ELF-1 (cell line): ENCODE measurements at regions not wholly inside any gene's neighbourhood (a gene's known extent, or its start where the extent isn't known, plus 50 kb on each side); places are given as distances from the start of the nearest gene placed in this dataset.
A peak's percentile ranks its signal among the peaks of the same experiment; 100 is the strongest.

ENCODE experiments used
- DNase-seq: peaks from one replicate; pipeline ENCODE4 v3.0.0-alpha.2; 2016; ENCODE audit warnings: low read depth, low spot score

DNA sequence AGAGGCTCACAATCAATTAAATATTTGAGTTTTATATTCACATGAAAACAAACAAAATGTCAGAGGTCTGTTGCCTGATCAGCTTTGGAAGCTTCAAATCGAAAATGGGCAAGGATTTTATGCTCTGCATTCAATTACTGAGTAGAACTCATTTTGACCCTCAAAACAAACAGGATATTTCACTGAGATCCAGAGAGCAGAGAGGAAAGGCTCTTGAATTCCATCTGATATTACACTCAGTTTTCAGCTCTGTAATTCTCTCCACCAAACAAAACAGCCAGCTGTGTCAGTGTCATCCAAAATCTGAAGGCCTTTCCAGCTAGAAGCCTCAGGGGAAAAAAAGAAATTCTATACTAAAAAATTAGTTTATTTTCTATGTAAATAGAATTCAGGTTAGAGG lies 128.6 kb upstream of the FLRT2 start:
- no peak for DNase-seq

DNA sequence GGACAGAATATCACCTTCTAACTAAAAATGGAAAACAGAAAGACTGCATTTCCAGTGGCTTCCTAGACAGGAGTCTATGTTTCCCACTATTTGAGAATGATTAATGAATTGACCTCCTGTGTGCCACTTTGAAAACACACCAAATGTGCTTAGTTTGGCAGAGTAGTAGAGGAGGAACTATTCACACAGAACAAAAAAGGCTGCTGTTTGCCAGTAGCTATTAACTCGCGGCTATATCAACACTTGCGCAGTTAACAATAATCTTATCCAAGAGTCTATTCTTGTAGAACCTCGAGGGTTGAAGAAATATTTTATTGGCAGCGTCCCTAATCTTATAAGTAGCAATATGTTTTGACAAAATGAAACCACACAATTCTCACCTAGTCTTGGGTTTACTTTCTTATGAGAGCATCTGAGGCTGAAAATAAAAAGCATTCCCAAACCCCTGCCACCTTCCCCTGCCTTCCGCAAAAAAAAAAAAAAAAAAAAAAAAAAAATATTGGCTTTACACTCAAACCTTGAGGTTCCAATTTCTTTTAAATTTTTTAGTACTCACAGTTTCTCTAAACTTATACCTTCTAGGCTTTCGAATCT lies 127.3 kb upstream of the FLRT2 start:
- no peak for DNase-seq

DNA sequence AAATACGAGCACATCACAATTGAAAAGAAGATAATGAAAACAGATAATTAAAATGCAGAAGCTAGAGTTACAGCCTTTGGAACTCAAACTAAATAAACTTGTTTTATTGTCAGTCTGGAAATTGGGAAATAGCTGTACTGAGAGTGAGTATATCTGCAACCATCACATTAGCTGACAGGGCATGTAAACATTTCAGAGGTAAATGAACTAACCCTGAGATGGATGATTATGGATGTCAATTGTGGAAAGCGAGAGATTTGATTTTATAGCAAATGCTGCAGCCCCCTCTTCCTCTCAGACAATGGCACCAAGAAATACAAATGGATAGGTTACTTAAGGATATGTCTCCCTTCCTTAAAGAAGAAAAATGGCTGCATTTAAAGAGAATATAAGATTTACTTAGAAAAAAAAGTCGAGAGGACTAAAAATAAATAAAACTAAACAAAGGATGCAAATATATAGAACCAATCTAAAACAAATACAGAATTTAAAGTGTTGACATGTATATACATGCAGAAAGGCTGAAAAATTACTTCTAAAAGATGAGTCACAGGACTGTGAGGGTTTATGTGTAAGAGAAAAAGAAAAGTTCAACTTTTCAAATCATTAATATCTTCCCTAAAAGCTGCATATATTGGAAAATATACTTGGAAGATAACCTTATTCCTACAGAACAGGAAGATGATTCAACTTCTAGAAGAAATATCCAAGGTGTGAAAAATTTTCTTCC lies 120.3 kb upstream of the FLRT2 start:
- no peak for DNase-seq

DNA sequence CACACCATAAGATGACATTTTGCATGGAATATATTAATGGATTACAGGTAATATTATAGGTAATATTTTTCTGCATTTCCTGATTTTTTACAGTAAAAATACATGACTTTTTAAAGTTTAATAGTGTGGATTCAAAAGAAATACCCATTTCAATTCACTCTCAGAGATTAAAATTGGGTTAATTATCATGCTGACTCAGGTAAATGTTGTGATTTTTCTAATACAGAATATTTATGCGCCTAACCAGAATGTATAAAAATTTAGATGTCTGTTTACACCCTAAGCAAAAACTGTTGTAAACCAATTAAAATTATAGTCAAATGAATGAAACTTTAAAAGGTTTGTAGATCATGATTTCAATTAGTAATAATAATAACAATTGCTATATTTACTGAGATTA lies 117.2 kb upstream of the FLRT2 start:
- no peak for DNase-seq

DNA sequence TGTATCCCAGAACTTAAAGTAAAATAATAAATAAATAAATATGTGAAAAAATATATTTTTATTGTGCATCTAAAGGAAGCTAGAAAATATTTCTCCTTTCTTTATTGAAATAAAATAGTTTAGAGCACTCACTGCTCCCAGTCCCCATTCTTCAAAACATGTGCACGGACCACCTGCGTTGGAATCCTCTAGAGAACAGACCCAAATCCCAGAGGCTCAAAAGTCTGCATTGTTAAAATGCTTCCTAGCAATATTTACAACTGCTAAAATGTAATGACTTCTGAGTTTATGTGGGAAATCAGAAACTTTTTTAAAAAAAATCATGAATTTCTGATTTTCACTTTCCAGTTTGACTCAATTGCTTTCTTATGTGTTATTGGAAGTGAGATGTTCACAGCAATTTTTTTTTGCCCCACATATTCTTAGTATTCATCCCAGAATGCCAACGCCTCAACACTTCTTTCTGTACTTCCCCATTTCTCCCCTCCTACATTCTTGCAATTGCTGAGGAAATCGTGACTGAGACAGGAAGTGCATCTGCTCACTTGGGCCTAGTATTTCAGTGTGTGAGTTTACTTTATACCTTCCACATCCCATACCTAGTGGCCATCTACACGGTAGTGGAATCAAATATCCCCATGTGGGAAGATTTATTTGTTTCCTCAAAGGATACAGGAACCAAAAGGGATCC lies 116.0 kb upstream of the FLRT2 start:
- DNase-seq: no peak

DNA sequence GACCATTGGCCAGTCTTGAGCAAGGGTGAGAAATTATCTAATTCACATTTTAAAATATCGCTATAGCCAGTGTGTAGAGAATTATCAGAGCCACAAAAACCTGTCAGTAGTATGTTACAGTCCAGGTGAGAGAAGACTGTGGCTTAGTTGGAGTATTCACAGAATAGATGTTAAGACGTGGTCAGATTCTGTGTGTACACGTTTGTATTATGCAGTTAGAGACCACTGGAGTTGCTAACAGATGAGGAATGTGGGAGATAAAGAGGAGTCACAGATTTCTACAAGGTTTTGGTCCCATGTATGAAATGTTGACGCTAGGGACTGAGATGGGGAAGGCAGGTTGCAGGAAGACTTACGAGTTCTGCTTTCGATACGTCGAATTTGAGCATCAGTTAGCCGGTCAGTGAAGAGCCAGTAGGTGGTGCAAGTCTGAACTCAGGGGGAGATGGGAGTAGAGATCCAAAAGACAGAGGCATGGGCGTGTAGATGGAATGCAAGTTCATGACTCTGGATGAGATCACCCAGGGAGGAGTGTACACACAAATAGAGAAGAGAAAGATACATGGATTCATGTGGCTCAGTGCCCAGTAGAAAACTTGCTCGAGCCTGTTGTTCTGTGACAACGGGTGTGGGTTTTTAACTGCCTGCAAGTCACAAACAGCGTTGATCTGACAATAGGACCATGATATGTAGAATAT lies 114.8 kb upstream of the FLRT2 start:
- peak; percentile 37 for DNase-seq

DNA sequence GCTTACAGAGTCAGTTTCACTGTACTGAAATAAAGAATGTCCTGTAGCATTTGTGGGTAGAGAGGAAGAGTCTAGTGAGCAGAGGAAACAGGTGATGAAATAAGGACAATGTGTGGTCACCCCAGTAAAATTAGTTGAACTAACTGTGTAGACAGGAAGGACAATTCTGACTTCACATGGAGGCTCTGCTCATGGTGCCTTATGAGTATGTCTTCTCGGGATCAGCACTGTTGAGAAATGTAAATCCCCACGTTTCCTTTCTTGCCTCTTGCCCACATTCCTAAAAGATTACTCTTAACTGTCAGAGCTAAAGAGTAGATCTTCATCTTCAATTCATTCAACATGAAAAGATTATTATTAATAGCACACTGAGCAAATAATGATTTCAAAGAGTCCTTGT lies 113.2 kb upstream of the FLRT2 start:
- no peak for DNase-seq

DNA sequence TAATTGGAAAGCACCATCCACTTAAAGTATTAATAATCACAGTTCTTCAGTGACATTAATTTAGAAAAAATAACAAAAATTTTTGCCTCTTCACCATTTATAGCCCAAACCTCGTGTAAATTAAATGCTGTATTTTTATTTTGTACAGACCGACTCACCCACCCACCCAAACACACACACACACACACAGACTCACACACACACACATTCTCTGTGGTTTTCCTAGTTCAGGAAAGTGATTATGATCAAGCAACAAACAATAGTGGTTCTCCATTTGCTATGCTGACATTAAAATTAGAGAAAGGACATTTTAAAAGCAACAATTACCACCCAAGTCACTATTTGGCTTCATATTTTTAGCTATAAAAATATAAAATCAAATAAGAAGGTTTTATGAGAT lies 112.5 kb upstream of the FLRT2 start:
- DNase-seq: no peak

DNA sequence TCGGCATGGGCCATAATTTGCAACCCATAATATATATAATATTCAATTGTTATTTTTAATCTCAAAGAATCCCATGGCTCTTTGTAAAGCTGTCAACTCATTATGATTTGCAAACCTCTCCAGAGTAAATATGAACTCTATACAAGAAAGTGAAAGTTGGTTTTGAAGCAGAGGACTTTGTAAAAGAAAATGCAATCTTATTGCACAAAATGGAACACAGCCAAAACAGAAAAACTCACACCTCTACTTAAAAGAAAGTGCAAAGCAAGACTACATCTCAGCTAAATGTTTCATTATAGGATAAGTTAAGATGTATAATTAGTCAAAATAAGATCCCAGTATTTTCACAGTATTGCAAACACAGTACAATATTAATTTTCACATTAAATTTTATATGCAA lies 111.2 kb upstream of the FLRT2 start:
- no peak for DNase-seq

DNA sequence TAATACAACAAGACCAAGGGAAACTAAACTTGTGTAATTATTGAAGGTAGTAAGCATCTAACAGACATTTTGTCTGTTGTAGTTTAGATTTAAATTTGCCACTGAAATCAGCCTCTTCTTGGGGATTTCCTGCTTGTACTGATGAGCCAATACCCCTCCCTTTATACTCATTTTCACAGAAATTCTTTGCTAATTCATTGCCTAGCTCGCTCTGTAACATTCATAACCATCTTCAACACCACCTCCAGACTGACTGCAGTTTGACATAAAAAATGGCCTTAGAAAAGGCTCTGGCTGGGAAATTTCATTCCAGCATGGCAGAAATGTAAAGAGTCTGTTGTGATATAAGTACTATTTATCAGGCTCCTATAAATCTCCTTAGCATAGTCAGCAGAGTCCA lies 109.7 kb upstream of the FLRT2 start:
- no peak for DNase-seq

DNA sequence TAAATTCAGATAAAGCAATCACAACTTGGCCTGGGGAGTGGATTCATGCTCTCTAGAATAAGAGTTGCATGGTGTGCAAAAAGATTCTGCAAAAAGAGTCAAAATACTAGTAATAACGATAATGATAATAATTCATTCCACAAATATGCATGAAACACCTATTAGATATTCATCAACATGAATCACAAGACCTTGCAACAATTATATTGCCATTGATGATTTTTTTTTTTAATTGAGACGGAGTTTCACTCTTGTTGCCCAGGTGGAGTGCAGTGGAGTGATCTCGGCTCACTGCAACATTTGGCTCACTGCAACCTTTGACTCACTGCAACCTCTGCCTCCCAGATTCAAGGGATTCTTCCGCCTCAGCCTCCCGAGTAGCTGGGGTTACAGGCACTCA lies 109.2 kb upstream of the FLRT2 start:
- no peak for DNase-seq

DNA sequence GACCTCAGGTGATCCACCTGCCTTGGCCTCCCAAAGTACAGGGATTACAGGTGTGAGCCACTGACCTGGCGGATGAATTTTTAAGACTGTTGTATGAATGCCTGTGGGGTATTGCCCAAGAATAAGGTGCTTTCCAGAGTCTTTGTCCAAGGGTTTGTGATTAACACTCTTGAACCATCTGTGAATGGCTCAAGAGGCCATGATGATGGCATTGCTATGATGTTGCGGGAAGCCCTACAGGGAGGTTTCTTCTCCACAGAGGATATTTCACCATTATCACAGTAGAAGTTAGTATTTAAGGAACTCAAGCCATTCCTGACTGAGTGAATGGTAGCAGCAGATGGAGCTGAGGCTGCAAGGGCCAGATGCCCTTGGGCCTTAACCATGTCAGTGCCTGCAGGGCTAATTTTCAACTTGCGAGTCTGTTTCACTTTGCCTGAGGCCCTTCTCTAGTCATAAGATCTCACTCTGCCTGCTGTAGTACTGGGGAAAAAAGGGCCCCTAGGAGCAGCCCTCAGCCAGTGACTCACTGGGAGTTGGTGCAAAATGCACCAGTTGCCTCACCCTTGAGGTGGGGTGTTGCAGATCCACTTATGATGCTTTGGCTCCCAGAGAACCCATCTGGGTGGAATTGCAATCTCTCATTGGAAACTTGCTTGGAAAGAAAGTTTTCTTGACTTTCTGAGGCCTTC lies 108.6 kb upstream of the FLRT2 start:
- DNase-seq: peak; percentile 12

DNA sequence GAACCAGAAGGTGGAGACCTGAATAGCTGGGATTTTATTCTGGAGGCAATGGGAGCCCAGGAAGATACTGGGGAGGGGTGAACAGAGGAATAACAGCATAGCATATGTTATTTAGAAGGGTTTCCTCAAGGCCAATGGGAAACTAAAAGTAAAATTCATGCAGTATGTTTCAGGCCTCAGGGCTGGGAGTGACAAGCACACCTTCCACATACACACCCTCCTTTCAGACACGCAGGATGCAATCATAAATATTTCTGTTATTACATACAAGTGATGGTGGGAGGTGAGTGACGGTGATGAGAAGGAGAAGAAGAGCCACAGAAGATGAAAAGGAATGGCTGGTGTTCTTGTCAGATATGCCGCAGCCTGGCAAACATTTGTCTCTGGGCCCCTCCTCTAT lies 106.1 kb upstream of the FLRT2 start:
- no peak for DNase-seq

DNA sequence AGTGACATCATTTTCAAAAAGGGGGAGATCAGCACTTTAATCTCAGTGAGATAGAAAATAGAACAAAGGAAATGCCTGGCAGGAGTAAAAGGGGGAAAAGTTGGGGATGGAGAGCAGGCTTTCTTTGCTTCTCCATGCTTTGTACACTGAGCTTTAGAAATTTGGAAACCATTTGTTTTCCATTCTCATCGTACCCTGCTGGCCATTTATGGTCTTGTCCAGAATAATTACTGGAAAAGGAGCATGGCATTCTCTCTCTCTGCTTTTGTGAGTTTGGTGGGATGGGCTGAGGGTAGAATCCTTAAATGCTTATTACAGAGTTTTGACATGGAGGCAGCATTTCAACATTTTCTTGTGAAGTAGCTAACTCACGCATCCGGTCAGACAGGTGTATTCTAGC lies 104.4 kb upstream of the FLRT2 start:
- no peak for DNase-seq

DNA sequence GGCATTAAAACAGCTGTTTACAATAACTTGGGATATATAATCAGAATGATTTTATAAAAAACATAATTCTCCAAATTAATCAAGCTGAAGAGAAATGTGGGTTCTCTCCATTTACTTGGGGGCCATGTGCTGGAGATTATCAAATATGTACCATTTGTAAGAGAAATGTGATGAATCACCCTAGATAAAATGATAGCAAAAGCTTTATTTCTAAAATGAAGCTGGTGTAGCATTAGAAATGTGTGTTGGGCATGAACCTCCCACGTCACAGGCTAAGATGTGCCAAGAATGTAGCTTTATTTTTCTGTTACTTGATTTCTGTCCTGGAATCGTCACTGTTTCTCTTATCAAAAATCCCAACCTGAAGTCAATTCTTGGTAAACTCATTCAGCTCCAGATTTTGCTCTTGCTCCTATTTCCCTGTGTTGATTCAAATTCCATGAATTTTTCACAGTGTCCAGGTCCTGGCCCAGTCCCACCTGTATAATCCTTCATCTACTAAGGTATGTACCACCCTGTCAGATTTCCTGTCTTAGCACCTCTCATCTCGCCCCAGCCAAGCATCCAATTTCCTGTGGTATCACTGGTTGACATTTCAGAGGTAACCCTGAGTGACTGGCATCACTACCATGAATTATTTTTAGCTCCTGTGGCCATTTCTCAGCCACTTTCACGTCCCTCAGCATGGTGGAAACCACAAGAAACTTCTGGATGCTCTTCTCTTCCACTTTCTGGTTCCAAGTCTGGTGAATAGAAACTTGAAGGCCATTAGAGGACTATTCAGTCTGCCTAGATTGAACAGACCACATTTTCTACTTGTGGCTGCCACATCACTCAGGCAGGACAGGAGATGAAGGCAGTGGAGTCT lies 103.6 kb upstream of the FLRT2 start:
- no peak for DNase-seq

DNA sequence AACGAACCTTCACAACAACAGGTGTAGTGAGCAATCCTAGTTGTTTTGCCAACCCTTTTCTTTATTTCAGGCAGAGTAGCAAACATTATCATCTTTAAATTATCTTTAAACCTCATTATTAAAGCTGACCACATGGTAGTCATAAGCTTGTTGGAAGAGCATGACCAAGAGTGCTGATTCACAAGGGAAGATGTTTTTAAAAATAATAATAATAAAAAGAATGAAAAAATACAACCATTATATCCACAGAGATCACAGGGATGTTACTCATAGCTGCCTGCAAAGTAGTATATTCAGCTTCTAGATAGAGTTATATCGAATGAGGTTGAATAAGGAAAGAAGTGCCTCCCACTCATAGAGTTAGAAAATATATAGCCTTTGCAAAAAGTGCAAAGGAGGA lies 101.0 kb upstream of the FLRT2 start:
- no peak for DNase-seq

DNA sequence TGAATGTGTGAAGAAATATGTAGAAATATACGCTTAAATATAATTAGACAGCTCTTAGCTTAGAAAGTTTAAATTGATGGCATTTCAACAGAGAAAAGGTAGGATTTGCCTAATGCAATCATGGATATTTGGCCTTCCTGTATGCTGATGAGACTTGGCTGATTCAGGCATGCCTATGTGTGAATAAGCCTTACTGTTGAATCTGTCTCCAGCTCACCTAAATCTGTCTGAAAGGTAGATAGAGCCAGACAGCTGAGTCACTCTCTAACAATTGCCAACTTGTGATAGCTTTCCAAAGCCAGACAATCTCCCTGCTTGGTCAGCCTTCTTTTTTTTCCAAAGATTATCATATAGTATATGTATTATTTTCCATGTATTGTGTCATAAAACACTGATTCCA lies 92.8 kb upstream of the FLRT2 start:
- no peak for DNase-seq

DNA sequence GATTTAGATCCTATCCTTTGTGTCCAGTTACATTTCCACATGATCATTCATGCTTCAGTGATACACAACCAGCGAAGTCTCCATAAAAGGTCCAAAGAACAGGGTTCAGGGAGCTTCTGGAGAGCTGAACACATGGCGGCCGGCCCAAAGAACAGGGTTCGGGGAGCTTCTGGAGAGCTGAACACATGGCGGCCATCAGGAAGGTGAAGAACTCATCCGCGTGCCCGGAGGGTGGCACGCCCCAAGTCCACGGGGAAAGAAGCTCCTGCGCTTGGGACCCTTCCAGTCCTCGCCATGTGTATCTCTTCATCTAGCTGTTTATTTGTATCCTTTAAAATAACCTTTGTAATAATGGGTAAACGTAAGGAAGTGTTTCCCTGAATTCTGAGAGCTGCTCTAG lies 91.9 kb upstream of the FLRT2 start:
- no peak for DNase-seq

DNA sequence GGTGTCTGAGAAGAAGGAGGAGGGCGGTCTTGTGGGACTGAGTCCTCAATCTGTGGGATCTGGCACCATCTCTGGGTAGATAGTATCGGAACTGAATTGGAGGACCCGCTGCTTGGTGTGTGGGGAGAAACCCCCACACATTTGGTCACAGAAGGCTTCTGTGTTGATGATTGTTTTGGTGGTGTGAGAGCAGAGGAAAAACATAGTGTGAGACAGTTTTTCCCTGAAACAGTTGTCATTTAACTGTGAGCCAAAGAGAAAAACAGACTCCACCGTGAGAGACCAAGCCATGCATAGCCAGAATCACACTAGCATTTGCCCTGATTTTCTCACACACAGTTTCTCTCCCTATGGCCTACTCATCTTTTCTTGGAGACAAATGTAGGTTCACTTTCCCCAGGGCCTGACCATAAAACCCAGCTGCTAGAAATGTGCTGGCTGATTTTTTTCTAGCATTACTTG lies 91.4 kb upstream of the FLRT2 start:
- DNase-seq: no peak

DNA sequence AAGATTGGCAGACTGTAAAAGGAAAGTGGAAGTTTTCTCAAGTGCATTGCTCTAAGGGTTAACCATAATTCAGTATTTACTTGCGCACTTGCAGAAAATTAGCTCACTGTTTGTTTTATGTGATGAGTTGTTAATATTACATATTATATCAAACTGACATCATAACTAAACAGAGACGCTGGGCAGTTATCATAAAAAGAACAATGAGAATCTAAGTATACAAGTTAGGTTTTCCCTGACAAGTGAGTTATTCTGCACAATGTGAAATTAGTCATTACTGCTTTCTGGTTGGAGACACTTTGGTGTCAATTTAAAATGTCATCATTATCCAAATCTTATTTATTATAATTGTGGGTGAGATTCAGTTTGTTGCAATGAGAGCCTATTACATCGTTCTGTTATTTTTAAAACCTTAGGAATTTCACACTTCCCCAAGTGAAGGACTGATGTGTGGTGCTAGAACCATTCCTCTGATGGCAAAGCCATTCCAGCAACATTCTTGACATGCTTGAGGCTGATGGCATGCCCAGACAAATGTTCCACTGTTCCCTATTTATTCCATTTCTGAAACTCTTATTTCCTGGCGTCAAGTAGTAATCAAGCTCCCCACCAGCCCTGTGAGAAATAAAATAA lies 90.1 kb upstream of the FLRT2 start:
- no peak for DNase-seq
